Hepatocyte (in vitro differentiated cells): ENCODE measurements at regions not wholly inside any gene's neighbourhood (a gene's known extent, or its start where the extent isn't known, plus 50 kb on each side); places are given as distances from the start of the nearest gene placed in this dataset.

Experiments
- EZH2 ChIP-seq: fragments of 200-600 bp; sonication (generic); IDR thresholded peaks from 2 replicates; pipeline ENCODE4 v1.6.1; 2016; ENCODE audit warnings: antibody characterized with exemption, mild to moderate bottlenecking, borderline replicate concordance
- EZH2phosphoT487 ChIP-seq: fragments of 200-600 bp; sonication (generic); IDR thresholded peaks from one replicate; pipeline ENCODE4 v1.6.1; 2018; ENCODE audit warnings: antibody characterized with exemption, mild to moderate bottlenecking, low read depth, moderate library complexity; ENCODE audit not compliant: unreplicated experiment, severe bottlenecking
- TF ChIP-seq, protein P1 (sequence below): fragments of 200-600 bp; sonication (generic); IDR thresholded peaks from 2 replicates; pipeline ENCODE4 v1.5.1; 2016; ENCODE audit warnings: antibody characterized with exemption, mild to moderate bottlenecking; ENCODE audit not compliant: poor library complexity

DNA sequence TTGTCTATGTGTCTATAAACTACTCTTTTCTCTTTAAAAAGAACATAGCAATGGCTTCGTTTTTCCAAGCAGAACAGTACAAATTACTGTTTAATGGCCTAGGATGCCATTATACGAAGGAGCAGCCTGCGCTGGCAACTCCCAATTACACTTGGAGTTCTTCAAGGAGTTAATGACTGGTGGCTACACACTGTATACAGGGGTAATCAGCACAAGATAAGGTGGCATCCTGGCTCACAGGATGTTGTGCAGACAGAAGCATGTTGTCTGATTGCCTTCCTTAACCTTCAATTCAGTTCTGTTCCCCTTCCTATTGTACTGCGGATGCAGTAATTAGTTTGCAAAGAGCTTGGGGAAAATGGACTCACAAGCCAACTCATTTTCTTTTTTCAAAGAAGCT, 250.7 kb upstream of the ROBO2 start:
- TF ChIP-seq, protein P1, sequence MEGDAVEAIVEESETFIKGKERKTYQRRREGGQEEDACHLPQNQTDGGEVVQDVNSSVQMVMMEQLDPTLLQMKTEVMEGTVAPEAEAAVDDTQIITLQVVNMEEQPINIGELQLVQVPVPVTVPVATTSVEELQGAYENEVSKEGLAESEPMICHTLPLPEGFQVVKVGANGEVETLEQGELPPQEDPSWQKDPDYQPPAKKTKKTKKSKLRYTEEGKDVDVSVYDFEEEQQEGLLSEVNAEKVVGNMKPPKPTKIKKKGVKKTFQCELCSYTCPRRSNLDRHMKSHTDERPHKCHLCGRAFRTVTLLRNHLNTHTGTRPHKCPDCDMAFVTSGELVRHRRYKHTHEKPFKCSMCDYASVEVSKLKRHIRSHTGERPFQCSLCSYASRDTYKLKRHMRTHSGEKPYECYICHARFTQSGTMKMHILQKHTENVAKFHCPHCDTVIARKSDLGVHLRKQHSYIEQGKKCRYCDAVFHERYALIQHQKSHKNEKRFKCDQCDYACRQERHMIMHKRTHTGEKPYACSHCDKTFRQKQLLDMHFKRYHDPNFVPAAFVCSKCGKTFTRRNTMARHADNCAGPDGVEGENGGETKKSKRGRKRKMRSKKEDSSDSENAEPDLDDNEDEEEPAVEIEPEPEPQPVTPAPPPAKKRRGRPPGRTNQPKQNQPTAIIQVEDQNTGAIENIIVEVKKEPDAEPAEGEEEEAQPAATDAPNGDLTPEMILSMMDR: no peak
- TF ChIP-seq EZH2 (no peak), EZH2phosphoT487 (no peak)
